UCSD-AML1 (cell line): ENCODE measurements at regions not wholly inside any gene's neighbourhood (a gene's known extent, or its start where the extent isn't known, plus 50 kb on each side); places are given as distances from the start of the nearest gene placed in this dataset.
"Not testable (repeated sequence)": the region's sequence is repeated elsewhere in the genome, so short reads cannot be mapped to it uniquely, and the experiment has no call there.

ENCODE experiments used
- DNase-seq: peaks from one replicate; lab custom pipeline; 2025; ENCODE audit not compliant: unreplicated experiment; lab: John Stamatoyannopoulos, UW

GRCh38 chr14:38046160-38046559 lies 161.5 kb upstream of the SSTR1 start:
- no peak for DNase-seq

- DNase-seq: no peak
Observed at GRCh38 chr14:38047195-38047902, 160.4 kb upstream of the SSTR1 start.

- no peak for DNase-seq
Observed at GRCh38 chr14:38053666-38054065, 154.0 kb upstream of the SSTR1 start.

GRCh38 chr14:38056270-38056669 lies 151.4 kb upstream of the SSTR1 start:
- DNase-seq: no peak

GRCh38 chr14:38062223-38062622 lies 145.5 kb upstream of the SSTR1 start:
- DNase-seq: not testable (repeated sequence)

GRCh38 chr14:38063711-38064320 lies 143.9 kb upstream of the SSTR1 start:
- DNase-seq: no peak

- DNase-seq: no peak
Observed at GRCh38 chr14:38065106-38065762, 142.5 kb upstream of the SSTR1 start.

GRCh38 chr14:38070061-38070588 lies 137.6 kb upstream of the SSTR1 start:
- no peak for DNase-seq

GRCh38 chr14:38073641-38074040 lies 134.1 kb upstream of the SSTR1 start:
- DNase-seq: no peak

- DNase-seq: no peak
Observed at GRCh38 chr14:38074081-38074480, 133.6 kb upstream of the SSTR1 start.

- DNase-seq: no peak
Observed at GRCh38 chr14:38074754-38075153, 132.9 kb upstream of the SSTR1 start.

GRCh38 chr14:38078393-38078792 lies 129.3 kb upstream of the SSTR1 start:
- no peak for DNase-seq

- DNase-seq: no peak
Observed at GRCh38 chr14:38079268-38079667, 128.4 kb upstream of the SSTR1 start.

GRCh38 chr14:38079886-38080285 lies 127.8 kb upstream of the SSTR1 start:
- no peak for DNase-seq

- no peak for DNase-seq
Observed at GRCh38 chr14:38080696-38081095, 127.0 kb upstream of the SSTR1 start.

- DNase-seq: no peak
Observed at GRCh38 chr14:38083039-38083438, 124.7 kb upstream of the SSTR1 start.

- DNase-seq: no peak
Observed at GRCh38 chr14:38089123-38089522, 118.6 kb upstream of the SSTR1 start.

- no peak for DNase-seq
Observed at GRCh38 chr14:38090506-38090905, 117.2 kb upstream of the SSTR1 start.

- no peak for DNase-seq
Observed at GRCh38 chr14:38098074-38098836, 109.4 kb upstream of the SSTR1 start.

- DNase-seq: no peak
Observed at GRCh38 chr14:38101679-38102078, 106.0 kb upstream of the SSTR1 start.

- DNase-seq: no peak
Observed at GRCh38 chr14:38103542-38104225, 104.0 kb upstream of the SSTR1 start.
